Stomach (tissue), 8 donors: ENCODE measurements at regions not wholly inside any gene's neighbourhood (a gene's known extent, or its start where the extent isn't known, plus 50 kb on each side); places are given as distances from the start of the nearest gene placed in this dataset.

ENCODE experiments used
- DNase-seq, 2 donors: peaks; one replicate each; pipeline versions ENCODE4 v3.0.0 to v3.0.0-alpha.2; 2013 to 2019
- H3K27ac ChIP-seq, 5 donors: fragments of 200-600 bp in 4 of 5; sonication (generic) in 4 of 5; one replicate each; pipeline ENCODE4 v1.5.1; 2013 to 2019; ENCODE audit warnings: mild to moderate bottlenecking in 1 of 5, moderate library complexity in 1 of 5
- H3K27me3 ChIP-seq, 3 donors: fragments of 200-600 bp; sonication (generic); one replicate each; pipeline ENCODE4 v1.5.1; 2017 to 2019; ENCODE audit warnings: mixed run types in 1 of 3
- H3K36me3 ChIP-seq, 4 donors: fragments of 200-600 bp; sonication (generic); 1 replicate in 3 of 4; 2 replicates in 1 of 4; pipeline ENCODE4 v1.5.1; 2016 to 2019
- H3K4me1 ChIP-seq, 4 donors: fragments of 200-600 bp; sonication (generic); one replicate each; pipeline ENCODE4 v1.5.1; 2016 to 2019
- H3K4me3 ChIP-seq, 4 donors: fragments of 200-600 bp; sonication (generic) in 3 of 4; one replicate each; pipeline ENCODE4 v1.5.1; 2016 to 2019; ENCODE audit warnings: mild to moderate bottlenecking in 1 of 4
- H3K9me3 ChIP-seq, 4 donors: fragments of 200-600 bp; sonication (generic); one replicate each; pipeline ENCODE4 v1.5.1; 2016 to 2019
- EP300 ChIP-seq: sonication (generic); formaldehyde crosslinking; IDR thresholded peaks from one replicate; pipeline ENCODE4 v1.6.1; 2017; ENCODE audit warnings: antibody characterized with exemption
- POLR2A ChIP-seq, 4 donors: fragments of 450-650 bp; IDR thresholded peaks; one replicate each; pipeline ENCODE4 v1.6.1; 2016; ENCODE audit warnings: antibody characterized with exemption in 4 of 4, control low read depth in 2 of 4, mild to moderate bottlenecking in 1 of 4, moderate library complexity in 1 of 4
- POLR2AphosphoS5 ChIP-seq, 3 donors: sonication (generic); formaldehyde crosslinking; IDR thresholded peaks; one replicate each; pipeline ENCODE4 v1.6.1; 2016; ENCODE audit warnings: antibody characterized with exemption in 3 of 3
- WGBS, 5 donors: extraction: QIAGEN DNeasy Blood & Tissue Kit in 3 of 5; methylation state at CpG; one replicate each; pipeline versions ENCODE4 v1.1.5 to v1.1.7; 2013 to 2018; 5-methylcytosine and 5-hydroxymethylcytosine counted together
- intact Hi-C: fragments of 100-400 bp; cut with DNase I; formaldehyde crosslinking; loops from one replicate; pipeline ENCODE4 v1.15.1; 2023; ENCODE audit warnings: low total_unique reads
- TF ChIP-seq, protein P1 (sequence below), 7 experiments: fragments of 450-650 bp in 4 of 7; fragments of 200-600 bp in 3 of 7; sonication (generic) in 3 of 7; IDR thresholded peaks; one replicate each; pipeline ENCODE4 v1.5.1; 2016 to 2019; ENCODE audit warnings: antibody characterized with exemption in 7 of 7, control low read depth in 2 of 7, mild to moderate bottlenecking in 1 of 7
- donor health status: healthy with polysubstance abuse.
- donor health status: Bipolar disorder and iron deficiency.
- donor health status: healthy.

DNA sequence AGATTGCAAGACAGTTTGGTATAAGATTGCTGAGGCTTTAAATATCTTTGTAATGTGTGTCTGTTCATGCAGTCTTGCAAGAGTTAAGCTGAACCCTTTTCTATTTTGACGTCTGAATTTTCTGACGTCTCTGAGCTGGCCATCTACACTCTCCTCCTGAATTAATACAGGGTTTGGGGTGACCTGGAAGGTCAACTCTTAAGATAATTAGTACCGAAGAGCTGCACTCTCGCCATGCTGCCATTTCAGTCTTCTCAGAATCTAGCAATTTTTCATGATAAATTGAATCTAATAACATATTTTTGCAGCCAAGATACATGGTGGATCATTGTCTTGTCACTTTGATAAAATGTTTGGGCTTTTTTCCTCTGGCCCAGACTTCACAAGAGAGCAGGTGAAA, 1245.2 kb upstream of the CELF4 start:
- no peak for DNase-seq
- TF ChIP-seq POLR2AphosphoS5 (IDR thresholded peaks at IDR 0.05) (no peak), EP300 (no peak)
- intact Hi-C loops: no loop called here
- H3K4me1 ChIP-seq: no peaks in the 10 kb centered on the region
- H3K9me3 ChIP-seq: peaks cover 0 to 3% (median 0%) of the 10 kb centered on the region in 4 donors
- no peaks in the 10 kb centered on the region for H3K36me3 ChIP-seq
- 52 to 73% (median 68%) methylated on average over 4 of the region's 4 CpGs for WGBS, 5 donors
- no peak overlapping the region for H3K27ac ChIP-seq
- no peak overlapping the region for H3K4me3 ChIP-seq
- no peaks in the 10 kb centered on the region for H3K27me3 ChIP-seq

DNA sequence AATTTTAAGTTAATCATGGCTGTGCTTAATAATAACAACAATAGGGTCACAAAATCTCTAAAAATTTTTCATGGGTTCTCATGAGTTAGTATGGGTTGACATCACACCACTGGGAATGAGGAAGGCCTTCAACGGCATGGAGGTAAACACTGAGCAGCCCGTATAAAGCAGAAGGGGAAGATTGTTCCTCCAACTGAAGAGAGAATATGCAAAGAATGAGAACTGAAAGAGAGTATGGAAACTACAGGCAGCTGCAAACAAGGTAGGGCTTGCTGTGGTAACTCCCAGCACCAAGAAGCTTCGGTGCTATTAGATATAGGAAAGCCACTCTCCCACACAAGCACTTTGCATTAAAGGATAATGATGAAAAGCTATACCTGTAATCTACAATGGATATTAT, 1242.3 kb upstream of the CELF4 start:
- Histone ChIP-seq H3K27ac (no peak overlapping the region), H3K4me3 (no peak overlapping the region), H3K27me3 (no peaks in the 10 kb centered on the region), H3K4me1 (no peaks in the 10 kb centered on the region), H3K36me3 (no peaks in the 10 kb centered on the region), H3K9me3 (no peaks in the 10 kb centered on the region)
- 72 to 85% (median 75%) methylated on average over 3 of the region's 3 CpGs for WGBS, 5 donors
- intact Hi-C loops: no loop called here
- DNase-seq: no peak
- TF ChIP-seq POLR2AphosphoS5 (IDR thresholded peaks at IDR 0.05) (no peak), EP300 (no peak), POLR2A (IDR thresholded peaks at IDR 0.05) (no peak)
- TF ChIP-seq, protein P1, sequence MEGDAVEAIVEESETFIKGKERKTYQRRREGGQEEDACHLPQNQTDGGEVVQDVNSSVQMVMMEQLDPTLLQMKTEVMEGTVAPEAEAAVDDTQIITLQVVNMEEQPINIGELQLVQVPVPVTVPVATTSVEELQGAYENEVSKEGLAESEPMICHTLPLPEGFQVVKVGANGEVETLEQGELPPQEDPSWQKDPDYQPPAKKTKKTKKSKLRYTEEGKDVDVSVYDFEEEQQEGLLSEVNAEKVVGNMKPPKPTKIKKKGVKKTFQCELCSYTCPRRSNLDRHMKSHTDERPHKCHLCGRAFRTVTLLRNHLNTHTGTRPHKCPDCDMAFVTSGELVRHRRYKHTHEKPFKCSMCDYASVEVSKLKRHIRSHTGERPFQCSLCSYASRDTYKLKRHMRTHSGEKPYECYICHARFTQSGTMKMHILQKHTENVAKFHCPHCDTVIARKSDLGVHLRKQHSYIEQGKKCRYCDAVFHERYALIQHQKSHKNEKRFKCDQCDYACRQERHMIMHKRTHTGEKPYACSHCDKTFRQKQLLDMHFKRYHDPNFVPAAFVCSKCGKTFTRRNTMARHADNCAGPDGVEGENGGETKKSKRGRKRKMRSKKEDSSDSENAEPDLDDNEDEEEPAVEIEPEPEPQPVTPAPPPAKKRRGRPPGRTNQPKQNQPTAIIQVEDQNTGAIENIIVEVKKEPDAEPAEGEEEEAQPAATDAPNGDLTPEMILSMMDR (IDR thresholded peaks at IDR 0.05): no peak

DNA sequence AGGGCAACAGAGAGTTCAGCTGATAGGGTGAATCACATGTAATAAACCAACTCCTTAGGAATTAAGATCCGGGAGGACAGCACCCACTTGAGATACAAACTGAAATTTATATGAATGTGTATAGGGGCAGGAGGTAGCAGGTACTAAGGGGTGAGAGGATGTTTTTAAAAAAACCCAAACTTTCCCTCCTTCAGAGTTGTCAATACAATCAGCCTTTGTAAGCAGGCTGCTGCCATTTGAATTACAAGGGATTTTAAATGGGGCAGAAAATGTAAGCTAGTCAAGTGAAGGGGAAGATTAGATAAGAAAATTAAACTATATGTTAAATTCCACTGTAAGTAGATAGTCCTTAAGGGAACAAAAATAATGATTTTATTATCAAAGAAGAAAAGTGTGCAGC, 1239.7 kb upstream of the CELF4 start:
- TF ChIP-seq, protein P1 (IDR thresholded peaks at IDR 0.05): no peak
- no peaks in the 10 kb centered on the region for H3K27me3 ChIP-seq
- no peak for DNase-seq
- peaks cover 0 to 10% (median 0%) of the 10 kb centered on the region in 4 donors for H3K9me3 ChIP-seq
- WGBS, 5 donors: 45 to 72% (median 52%) methylated on average over 1 of the region's 1 CpG
- H3K4me1 ChIP-seq: no peaks in the 10 kb centered on the region
- intact Hi-C loops: no loop called here
- H3K4me3 ChIP-seq: no peak overlapping the region
- H3K36me3 ChIP-seq: no peaks in the 10 kb centered on the region
- no peak overlapping the region for H3K27ac ChIP-seq

DNA sequence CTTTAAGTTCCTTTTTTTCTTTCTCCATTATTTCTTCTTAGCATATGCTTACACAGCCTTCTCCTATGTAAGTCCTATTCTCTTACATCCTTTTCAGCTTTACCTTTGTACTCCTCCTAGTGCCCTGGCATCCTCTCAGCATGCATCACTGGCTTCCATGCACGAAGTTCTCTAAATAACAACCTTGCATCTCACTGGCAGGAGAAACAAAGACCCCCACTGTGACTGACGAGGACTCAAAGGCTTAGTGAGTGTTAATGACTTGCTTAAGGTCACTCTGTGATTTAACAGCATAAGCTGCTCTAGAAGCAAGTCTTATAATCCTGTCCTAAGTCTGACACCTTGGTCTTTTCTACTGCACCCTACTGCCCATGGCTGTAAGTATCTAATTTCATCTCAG, 1236.0 kb upstream of the CELF4 start:
- DNase-seq: no peak
- Histone ChIP-seq H3K4me3 (no peak overlapping the region), H3K36me3 (no peaks in the 10 kb centered on the region), H3K4me1 (no peaks in the 10 kb centered on the region), H3K27me3 (no peaks in the 10 kb centered on the region), H3K9me3 (peaks cover 0 to 10% (median 0%) of the 10 kb centered on the region in 4 donors), H3K27ac (no peak overlapping the region)
- WGBS, 5 donors: 38 to 47% (median 44%) methylated on average over 2 of the region's 2 CpGs
- intact Hi-C loops: no loop called here
- TF ChIP-seq EP300 (no peak), POLR2AphosphoS5 (IDR thresholded peaks at IDR 0.05) (no peak), POLR2A (IDR thresholded peaks at IDR 0.05) (no peak)
- TF ChIP-seq, protein P1 (IDR thresholded peaks at IDR 0.05): no peak

DNA sequence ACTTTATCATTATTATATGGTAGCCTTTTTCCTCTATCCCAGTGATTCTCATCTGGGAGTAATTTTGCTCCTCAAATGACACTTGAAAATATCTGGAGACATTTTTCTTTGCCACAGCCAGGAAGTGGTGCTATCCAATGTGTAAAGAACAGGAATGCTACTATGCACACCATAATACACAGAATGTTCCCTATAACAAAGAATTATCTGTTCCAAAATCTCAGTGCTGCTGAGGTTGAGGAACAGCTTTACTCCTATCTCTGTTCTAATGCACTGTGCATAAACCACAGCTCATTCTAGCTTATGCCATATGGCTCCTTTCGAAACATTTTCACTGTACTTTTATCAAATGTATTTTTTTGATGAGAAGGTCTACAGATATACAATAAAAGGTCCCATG, 1231.2 kb upstream of the CELF4 start:
- H3K4me3 ChIP-seq: no peak overlapping the region
- no peaks in the 10 kb centered on the region for H3K4me1 ChIP-seq
- H3K27ac ChIP-seq: no peak overlapping the region
- 64 to 82% (median 79%) methylated on average over 1 of the region's 1 CpG for WGBS, 5 donors
- TF ChIP-seq, protein P1 (IDR thresholded peaks at IDR 0.05): no peak
- no peak for TF ChIP-seq POLR2AphosphoS5 (IDR thresholded peaks at IDR 0.05)
- no peak for TF ChIP-seq POLR2A (IDR thresholded peaks at IDR 0.05)
- TF ChIP-seq EP300: no peak
- intact Hi-C loops: no loop called here
- no peaks in the 10 kb centered on the region for H3K36me3 ChIP-seq
- no peaks in the 10 kb centered on the region for H3K27me3 ChIP-seq
- DNase-seq: no peak
- peaks cover 0 to 3% (median 0%) of the 10 kb centered on the region in 4 donors for H3K9me3 ChIP-seq
